Nephron (organoid): ENCODE measurements at regions not wholly inside any gene's neighbourhood (a gene's known extent, or its start where the extent isn't known, plus 50 kb on each side); places are given as distances from the start of the nearest gene placed in this dataset.

ENCODE experiments used
- H3K27ac Mint-ChIP-seq, 3 experiments: 2 replicates each; pipeline ENCODE4 v1.8.0; 2020; ENCODE audit warnings: mixed read lengths in 3 of 3, mild to moderate bottlenecking in 2 of 3, moderate library complexity in 1 of 3
- H3K27me3 Mint-ChIP-seq: 2 replicates; pipeline ENCODE4 v1.8.0; 2021; ENCODE audit warnings: low read depth, mild to moderate bottlenecking, moderate library complexity, mixed read lengths
- H3K36me3 Mint-ChIP-seq: 2 replicates; pipeline ENCODE4 v1.8.0; 2020; ENCODE audit warnings: low read depth, mixed read lengths
- H3K4me1 Mint-ChIP-seq: 2 replicates; pipeline ENCODE4 v1.8.0; 2020; ENCODE audit warnings: mixed read lengths
- H3K4me3 Mint-ChIP-seq, 3 experiments: 2 replicates each; pipeline ENCODE4 v1.8.0; 2020; ENCODE audit warnings: mild to moderate bottlenecking in 3 of 3, mixed read lengths in 3 of 3, moderate library complexity in 2 of 3
- H3K9me3 Mint-ChIP-seq: 2 replicates; pipeline ENCODE4 v1.8.0; 2020; ENCODE audit warnings: mixed read lengths
- TF ChIP-seq, protein P1 (sequence below), 3 experiments: fragments of 200-600 bp; sonication (generic); IDR thresholded peaks; one replicate each; pipeline ENCODE4 v1.5.0; 2021; ENCODE audit warnings: antibody characterized with exemption in 3 of 3; ENCODE audit not compliant: unreplicated experiment in 3 of 3

DNA sequence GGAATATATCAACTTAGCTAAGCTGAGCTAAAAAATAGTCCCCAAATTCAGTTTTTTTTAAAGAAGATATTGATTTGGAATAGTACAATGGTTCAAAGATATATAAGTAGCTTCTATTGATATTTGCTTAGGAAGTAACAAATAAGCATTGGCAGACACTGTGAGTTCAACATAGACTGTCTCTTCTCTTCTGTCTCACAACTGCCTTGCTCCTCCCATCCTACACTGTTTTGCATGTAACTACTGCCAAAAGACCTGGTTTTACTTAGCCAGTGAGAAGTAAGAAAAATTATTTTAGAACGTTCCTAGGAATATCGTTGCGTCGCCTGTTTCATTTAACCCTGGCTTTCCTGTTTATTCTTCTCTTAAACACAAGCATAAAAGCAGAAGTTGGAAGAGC, 859.0 kb upstream of the SPRY2 start:
- H3K4me3 Mint-ChIP-seq = peak overlapping the region in 1 of 3 experiments; percentile 68
- peaks cover under 1% of the 10 kb centered on the region for H3K36me3 Mint-ChIP-seq
- peaks cover 3% of the 10 kb centered on the region for H3K9me3 Mint-ChIP-seq
- H3K4me1 Mint-ChIP-seq = peaks cover 19% of the 10 kb centered on the region
- no peaks in the 10 kb centered on the region for H3K27me3 Mint-ChIP-seq
- TF ChIP-seq, protein P1, sequence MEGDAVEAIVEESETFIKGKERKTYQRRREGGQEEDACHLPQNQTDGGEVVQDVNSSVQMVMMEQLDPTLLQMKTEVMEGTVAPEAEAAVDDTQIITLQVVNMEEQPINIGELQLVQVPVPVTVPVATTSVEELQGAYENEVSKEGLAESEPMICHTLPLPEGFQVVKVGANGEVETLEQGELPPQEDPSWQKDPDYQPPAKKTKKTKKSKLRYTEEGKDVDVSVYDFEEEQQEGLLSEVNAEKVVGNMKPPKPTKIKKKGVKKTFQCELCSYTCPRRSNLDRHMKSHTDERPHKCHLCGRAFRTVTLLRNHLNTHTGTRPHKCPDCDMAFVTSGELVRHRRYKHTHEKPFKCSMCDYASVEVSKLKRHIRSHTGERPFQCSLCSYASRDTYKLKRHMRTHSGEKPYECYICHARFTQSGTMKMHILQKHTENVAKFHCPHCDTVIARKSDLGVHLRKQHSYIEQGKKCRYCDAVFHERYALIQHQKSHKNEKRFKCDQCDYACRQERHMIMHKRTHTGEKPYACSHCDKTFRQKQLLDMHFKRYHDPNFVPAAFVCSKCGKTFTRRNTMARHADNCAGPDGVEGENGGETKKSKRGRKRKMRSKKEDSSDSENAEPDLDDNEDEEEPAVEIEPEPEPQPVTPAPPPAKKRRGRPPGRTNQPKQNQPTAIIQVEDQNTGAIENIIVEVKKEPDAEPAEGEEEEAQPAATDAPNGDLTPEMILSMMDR (IDR thresholded peaks at IDR 0.05; ENCODE audit: unreplicated experiment in 3 of 3) = no peak
- H3K27ac Mint-ChIP-seq = no peak overlapping the region

DNA sequence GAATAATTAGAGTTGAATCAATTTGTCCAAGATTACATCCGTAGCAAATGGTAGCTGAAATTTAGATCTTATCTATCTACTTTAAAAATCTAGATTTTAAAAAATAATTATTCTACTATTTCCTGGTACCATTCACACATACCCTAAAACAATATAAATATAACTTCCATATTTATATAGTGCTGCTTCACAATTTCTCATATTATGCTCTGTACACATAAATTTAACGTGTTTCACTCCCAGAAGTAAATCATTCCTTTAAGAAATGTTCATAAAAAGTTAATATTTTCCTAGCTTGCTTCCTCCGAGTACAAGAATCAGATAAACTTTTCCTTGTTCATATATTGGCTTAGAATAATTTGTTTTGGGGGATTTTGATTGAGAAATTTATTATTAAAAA, 857.0 kb upstream of the SPRY2 start:
- H3K9me3 Mint-ChIP-seq = peaks cover 12% of the 10 kb centered on the region

DNA sequence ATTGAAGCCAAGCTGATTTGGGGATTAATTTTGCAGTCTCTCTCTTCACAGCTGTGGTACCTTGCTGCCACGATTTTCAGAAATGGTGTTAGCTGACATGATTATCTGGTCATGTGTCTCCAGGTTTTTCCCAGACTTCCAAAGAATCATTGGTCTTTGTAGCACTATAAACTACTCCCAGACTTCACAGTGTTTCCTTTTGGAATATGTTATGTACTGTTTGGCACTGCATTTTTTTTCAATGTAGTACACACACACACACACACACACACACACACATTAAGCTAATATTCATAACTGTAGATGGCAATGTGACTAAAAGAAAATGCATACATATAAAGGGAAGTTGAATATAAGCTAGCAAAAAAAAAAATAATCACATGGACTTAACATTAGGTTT, 856.6 kb upstream of the SPRY2 start:
- peaks cover 13% of the 10 kb centered on the region for H3K9me3 Mint-ChIP-seq
- no peaks in the 10 kb centered on the region for H3K27me3 Mint-ChIP-seq
- no peak overlapping the region for H3K4me3 Mint-ChIP-seq
- TF ChIP-seq, protein P1 (IDR thresholded peaks at IDR 0.05; ENCODE audit: unreplicated experiment in 3 of 3) = no peak
- peaks cover 19% of the 10 kb centered on the region for H3K4me1 Mint-ChIP-seq
- H3K27ac Mint-ChIP-seq = peak overlapping the region in 2 of 3 experiments; percentile 11 to 40
- H3K36me3 Mint-ChIP-seq = peaks cover 4% of the 10 kb centered on the region

More for the DNA sequence above, 857.0 kb upstream of the SPRY2 start:
- Mint-ChIP-seq H3K27me3 (no peaks in the 10 kb centered on the region), H3K4me3 (no peak overlapping the region), H3K36me3 (peaks cover 4% of the 10 kb centered on the region), H3K27ac (no peak overlapping the region), H3K4me1 (peaks cover 19% of the 10 kb centered on the region)
- TF ChIP-seq, protein P1 (IDR thresholded peaks at IDR 0.05; ENCODE audit: unreplicated experiment in 3 of 3) = no peak

DNA sequence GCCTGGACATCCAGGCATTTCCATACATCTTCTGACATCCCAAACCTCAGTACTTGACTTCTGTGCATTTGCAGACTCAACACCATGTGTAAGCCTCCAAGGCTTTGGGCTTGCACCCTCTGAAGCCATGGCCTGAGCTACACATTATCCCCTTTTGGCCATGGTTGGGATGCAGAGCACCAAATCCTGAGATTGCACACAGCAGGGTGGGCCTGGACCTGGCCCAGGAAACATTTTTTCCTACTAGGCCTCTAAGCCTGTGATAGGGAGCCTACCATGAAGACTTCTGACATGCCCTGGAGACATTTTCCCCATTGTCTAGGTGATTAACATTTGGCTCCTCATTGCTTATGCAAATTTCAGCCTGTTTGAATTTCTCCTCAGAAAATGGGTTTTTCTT, 853.4 kb upstream of the SPRY2 start:
- TF ChIP-seq, protein P1 (IDR thresholded peaks at IDR 0.05; ENCODE audit: unreplicated experiment in 3 of 3) = no peak
- no peaks in the 10 kb centered on the region for H3K27me3 Mint-ChIP-seq

DNA sequence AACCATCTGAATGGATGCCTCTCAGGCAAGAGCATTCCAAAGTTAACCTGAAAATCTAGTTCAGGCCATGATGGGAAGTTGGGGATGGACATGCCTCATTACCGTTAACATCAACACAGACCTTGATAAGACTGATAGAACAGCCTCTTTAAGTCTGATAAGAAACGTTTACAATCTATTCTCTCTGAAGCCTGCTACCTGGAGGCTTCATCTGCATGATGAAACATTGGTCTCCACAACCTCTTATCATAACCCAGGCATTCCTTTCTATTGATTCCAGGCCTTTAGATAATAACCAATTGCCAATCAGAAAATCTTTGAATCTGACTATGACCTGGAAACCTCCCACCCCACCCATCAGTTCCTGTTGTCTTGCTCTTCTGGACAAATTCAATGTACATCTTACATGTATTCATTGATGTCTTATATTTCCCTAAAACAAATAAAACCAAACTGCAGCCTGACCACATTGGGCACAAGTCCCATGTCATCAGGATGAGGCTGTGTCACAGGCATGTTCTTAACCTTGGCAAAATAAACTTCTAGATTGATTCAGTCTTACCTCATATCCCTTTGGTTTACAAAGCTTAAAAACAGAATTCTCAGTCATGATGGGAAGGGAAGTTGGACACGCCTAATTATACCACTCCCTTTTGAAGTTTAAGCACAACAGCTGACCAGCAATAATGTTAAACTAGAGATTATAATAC, 843.8 kb upstream of the SPRY2 start:
- Mint-ChIP-seq H3K36me3 (no peaks in the 10 kb centered on the region), H3K4me3 (no peak overlapping the region), H3K27ac (no peak overlapping the region), H3K4me1 (no peaks in the 10 kb centered on the region), H3K9me3 (no peaks in the 10 kb centered on the region), H3K27me3 (no peaks in the 10 kb centered on the region)
- TF ChIP-seq, protein P1 (IDR thresholded peaks at IDR 0.05; ENCODE audit: unreplicated experiment in 3 of 3) = no peak

More for the DNA sequence above, 853.4 kb upstream of the SPRY2 start:
- Mint-ChIP-seq H3K4me3 (no peak overlapping the region), H3K9me3 (peaks cover 15% of the 10 kb centered on the region), H3K4me1 (peaks cover 14% of the 10 kb centered on the region), H3K27ac (no peak overlapping the region), H3K36me3 (peaks cover 4% of the 10 kb centered on the region)

DNA sequence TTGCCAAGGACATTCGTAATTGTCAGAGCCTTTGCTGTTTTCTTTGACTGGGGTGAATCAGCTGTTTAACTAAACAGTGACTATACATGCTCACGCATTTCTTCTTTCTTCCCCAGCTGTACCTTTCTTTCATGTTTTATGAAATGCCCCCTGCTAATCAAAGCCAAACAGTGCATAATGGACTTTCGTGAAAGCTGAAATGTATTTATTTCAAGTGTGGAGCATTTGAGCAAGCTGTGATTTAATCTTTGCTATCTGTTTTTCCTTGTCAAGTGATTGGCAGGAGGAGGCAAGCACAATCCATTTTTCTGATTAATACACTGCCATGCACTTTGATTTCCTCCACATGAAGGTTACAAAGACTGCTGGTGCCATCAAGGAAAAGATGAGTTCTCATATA, 831.7 kb upstream of the SPRY2 start:
- TF ChIP-seq, protein P1 (IDR thresholded peaks at IDR 0.05; ENCODE audit: unreplicated experiment in 3 of 3) = no peak
- Mint-ChIP-seq H3K36me3 (no peaks in the 10 kb centered on the region), H3K27ac (peak overlapping the region; percentile 19 to 80 (median 69)), H3K27me3 (no peaks in the 10 kb centered on the region), H3K4me1 (no peaks in the 10 kb centered on the region), H3K9me3 (no peaks in the 10 kb centered on the region), H3K4me3 (no peak overlapping the region)
